K562 (cell line): ENCODE measurements at regions not wholly inside any gene's neighbourhood (a gene's known extent, or its start where the extent isn't known, plus 50 kb on each side); places are given as distances from the start of the nearest gene placed in this dataset.

ENCODE experiments used
- ATAC-seq: fragments of 200-7000 bp; cut with Tn5 transposase; 3 replicates; pipeline ENCODE4 v1.9.1; 2020; ENCODE audit warnings: moderate library complexity
- BruUV-seq: library from RNA; stranded (reverse); fragments of 400-500 nt; replicated peaks from 2 replicates; lab custom pipeline; 2021; lab: Mats Ljungman, UMichigan
- CTCF ChIA-PET: fragments of 300-600 bp; formaldehyde crosslinking; extraction: SDS; loops from one replicate; lab custom pipeline; 2021; ENCODE audit warnings: low intra/inter-chr PET ratio; lab: Yijun Ruan, JAX
- POLR2A ChIA-PET: fragments of 300-600, 350-650 bp; sonication (Branson Sonifier 250); formaldehyde crosslinking; extraction: SDS; loops from one replicate; lab custom pipeline; 2021; ENCODE audit warnings: antibody characterized with exemption, inconsistent platforms; lab: Yijun Ruan, JAX
- DNase-seq, 4 experiments: peaks; one replicate each; pipeline versions ENCODE4 v3.0.0 to v3.0.0-alpha.2; 2011 to 2018; ENCODE audit warnings: low spot score in 3 of 4, mixed read lengths in 3 of 4; ENCODE audit errors: extremely low read depth in 1 of 4
- FAIRE-seq: peaks from 2 replicates; lab custom pipeline; 2011; peaks lifted over from hg19 to GRCh38; lab: Jason Lieb, UNC
- H2AFZ ChIP-seq: 2 replicates; pipeline ENCODE4 v1.6.0; 2011; ENCODE audit warnings: low read depth, low read length, control low read depth, inconsistent platforms
- H3K27ac ChIP-seq: fragments of 200-600 bp; 3 replicates; pipeline ENCODE4 v1.8.0; 2011; ENCODE audit warnings: low read depth, mild to moderate bottlenecking, control low read depth, inconsistent platforms, low read length, moderate library complexity, mixed read lengths; ENCODE audit errors: extremely low read depth
- H3K27me3 ChIP-seq, 2 experiments: fragments of 300-600 bp in 1 of 2; 2 replicates in 1 of 2; 3 replicates in 1 of 2; pipeline versions ENCODE4 v1.6.0 to v1.8.0; 2011; ENCODE audit warnings: inconsistent platforms in 2 of 2, low read length in 2 of 2, mild to moderate bottlenecking in 1 of 2, mixed read lengths in 1 of 2, moderate library complexity in 1 of 2; ENCODE audit not compliant: control insufficient read depth in 2 of 2, insufficient read depth in 2 of 2
- H3K36me3 ChIP-seq: fragments of 300-600 bp; 3 replicates; pipeline ENCODE4 v1.8.0; 2011; ENCODE audit warnings: mild to moderate bottlenecking, low read length, inconsistent platforms; ENCODE audit not compliant: control insufficient read depth, insufficient read depth
- H3K4me1 ChIP-seq, 2 experiments: fragments of 200-600 bp in 1 of 2; replicated peaks in 1 of 2; 2 replicates in 1 of 2; 3 replicates in 1 of 2; pipeline versions ENCODE4 v1.5.1 to v1.8.0; 2011; ENCODE audit warnings: inconsistent platforms in 2 of 2, low read length in 2 of 2, mild to moderate bottlenecking in 1 of 2, mixed read lengths in 1 of 2, moderate library complexity in 1 of 2; ENCODE audit not compliant: control insufficient read depth in 2 of 2, insufficient read depth in 2 of 2
- H3K4me2 ChIP-seq: 2 replicates; pipeline ENCODE4 v1.6.1; 2011; ENCODE audit warnings: low read length, control low read depth, inconsistent platforms, mixed read lengths; ENCODE audit not compliant: insufficient read depth
- H3K4me3 ChIP-seq: fragments of 200-600 bp; sonication (generic), shearing (Covaris generic); 2 replicates; pipeline ENCODE4 v1.5.1; 2016; ENCODE audit warnings: control low read depth, inconsistent platforms
- H3K79me2 ChIP-seq: fragments of 200-600 bp; 3 replicates; pipeline ENCODE4 v1.8.0; 2011; ENCODE audit warnings: low read length, inconsistent platforms; ENCODE audit not compliant: control insufficient read depth, insufficient read depth
- H3K9ac ChIP-seq, 2 experiments: 2 replicates each; pipeline versions ENCODE4 v1.6.0 to v1.6.1; 2011; ENCODE audit warnings: low read depth in 2 of 2, low read length in 2 of 2, control low read depth in 1 of 2, inconsistent platforms in 1 of 2, mild to moderate bottlenecking in 1 of 2, mixed read lengths in 1 of 2; ENCODE audit not compliant: insufficient read depth in 1 of 2
- H3K9me1 ChIP-seq: one replicate; pipeline ENCODE4 v1.6.0; 2011; ENCODE audit warnings: inconsistent platforms, mild to moderate bottlenecking, low read length, moderate library complexity; ENCODE audit not compliant: control insufficient read depth, insufficient read depth
- H3K9me3 ChIP-seq: replicated peaks from 2 replicates; pipeline ENCODE4 v1.5.1; 2011; ENCODE audit warnings: low read depth, low read length, inconsistent platforms; ENCODE audit not compliant: control insufficient read depth, insufficient read depth
- H4K20me1 ChIP-seq: replicated peaks from 2 replicates; pipeline ENCODE4 v1.6.1; 2011; ENCODE audit warnings: low read length, inconsistent platforms, mixed read lengths; ENCODE audit not compliant: control insufficient read depth, insufficient read depth
- XRCC3 ChIP-seq: fragments of 450-650 bp; IDR thresholded peaks from 2 replicates; pipeline ENCODE4 v1.6.1; 2017; ENCODE audit warnings: mild to moderate bottlenecking, moderate library complexity
- ZNF140 ChIP-seq: fragments of 250-450 bp; sonication (Bioruptor Pico); IDR thresholded peaks from 2 replicates; pipeline ENCODE4 v1.8.0; 2021; ENCODE audit warnings: moderate library complexity, mild to moderate bottlenecking, inconsistent platforms
- WGBS: fragments of 100-300 bp; shearing (Covaris generic); methylation state at CpG from one replicate; pipeline ENCODE4 v1.1.6; 2016; ENCODE audit warnings: low coverage, mixed read lengths; ENCODE audit not compliant: insufficient coverage; ENCODE audit errors: missing lambda C conversion rate; 5-methylcytosine and 5-hydroxymethylcytosine counted together
- in situ Hi-C: fragments of 300-500 bp; cut with MboI; formaldehyde crosslinking; loops from 4 replicates; pipeline ENCODE4 v1.15.0; 2018; ENCODE audit warnings: inconsistent platforms, mixed read lengths
- intact Hi-C: fragments of 100-400 bp; cut with micrococcal nuclease; formaldehyde crosslinking; loops from 2 replicates; pipeline ENCODE4 v1.14.2; 2022
- TF ChIP-seq, protein P1 (sequence below), 2 experiments: fragments of 150-350 bp in 1 of 2; IDR thresholded peaks; 2 replicates each; pipeline ENCODE4 v1.6.1; 2012 to 2016; ENCODE audit warnings: low read depth in 2 of 2, low read length in 2 of 2, mild to moderate bottlenecking in 1 of 2, moderate library complexity in 1 of 2

DNA sequence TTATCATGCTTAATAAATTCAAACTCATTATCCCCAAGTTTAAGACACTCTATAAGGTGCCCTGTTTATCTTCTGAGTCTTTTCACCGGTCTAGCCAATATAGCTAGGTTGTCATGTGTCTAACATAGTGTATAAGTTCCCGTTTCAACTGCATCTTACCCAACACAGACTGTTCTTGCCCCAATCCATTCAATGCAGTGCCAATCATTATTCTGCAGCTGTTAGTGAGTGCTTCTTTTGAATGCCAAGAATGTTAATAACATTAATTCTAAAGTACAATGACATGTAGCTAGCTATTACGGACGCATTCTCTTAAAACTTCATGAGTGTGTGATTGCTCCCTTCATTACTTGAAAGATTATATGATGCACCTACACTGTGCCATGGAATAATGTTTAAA lies 646.4 kb upstream of the NR2F2 start:
- DNase-seq: no peak
- peak overlapping the region; percentile 80 for H3K27ac ChIP-seq
- no peak for TF ChIP-seq ZNF140 (CRISPR knock-in tag)
- TF ChIP-seq, protein P1, sequence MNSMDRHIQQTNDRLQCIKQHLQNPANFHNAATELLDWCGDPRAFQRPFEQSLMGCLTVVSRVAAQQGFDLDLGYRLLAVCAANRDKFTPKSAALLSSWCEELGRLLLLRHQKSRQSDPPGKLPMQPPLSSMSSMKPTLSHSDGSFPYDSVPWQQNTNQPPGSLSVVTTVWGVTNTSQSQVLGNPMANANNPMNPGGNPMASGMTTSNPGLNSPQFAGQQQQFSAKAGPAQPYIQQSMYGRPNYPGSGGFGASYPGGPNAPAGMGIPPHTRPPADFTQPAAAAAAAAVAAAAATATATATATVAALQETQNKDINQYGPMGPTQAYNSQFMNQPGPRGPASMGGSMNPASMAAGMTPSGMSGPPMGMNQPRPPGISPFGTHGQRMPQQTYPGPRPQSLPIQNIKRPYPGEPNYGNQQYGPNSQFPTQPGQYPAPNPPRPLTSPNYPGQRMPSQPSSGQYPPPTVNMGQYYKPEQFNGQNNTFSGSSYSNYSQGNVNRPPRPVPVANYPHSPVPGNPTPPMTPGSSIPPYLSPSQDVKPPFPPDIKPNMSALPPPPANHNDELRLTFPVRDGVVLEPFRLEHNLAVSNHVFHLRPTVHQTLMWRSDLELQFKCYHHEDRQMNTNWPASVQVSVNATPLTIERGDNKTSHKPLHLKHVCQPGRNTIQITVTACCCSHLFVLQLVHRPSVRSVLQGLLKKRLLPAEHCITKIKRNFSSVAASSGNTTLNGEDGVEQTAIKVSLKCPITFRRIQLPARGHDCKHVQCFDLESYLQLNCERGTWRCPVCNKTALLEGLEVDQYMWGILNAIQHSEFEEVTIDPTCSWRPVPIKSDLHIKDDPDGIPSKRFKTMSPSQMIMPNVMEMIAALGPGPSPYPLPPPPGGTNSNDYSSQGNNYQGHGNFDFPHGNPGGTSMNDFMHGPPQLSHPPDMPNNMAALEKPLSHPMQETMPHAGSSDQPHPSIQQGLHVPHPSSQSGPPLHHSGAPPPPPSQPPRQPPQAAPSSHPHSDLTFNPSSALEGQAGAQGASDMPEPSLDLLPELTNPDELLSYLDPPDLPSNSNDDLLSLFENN (IDR thresholded peaks at IDR 0.05; ENCODE audit: low read depth in 2 of 2, low read length in 2 of 2): 0 out of 4 replicates have a peak, but pooled peaks of 1 of the 2 experiments have one; percentile 5
- no peak for TF ChIP-seq XRCC3
- H3K27me3 ChIP-seq: no peaks in the 10 kb centered on the region
- no peaks in the 10 kb centered on the region for H4K20me1 ChIP-seq
- H3K9me3 ChIP-seq: 0 out of 2 replicates have a peak, but pooled peaks cover 2% of the 10 kb centered on the region
- intact Hi-C loops (loop anchor here (1.0 kb wide), 1 partner anchor 26 kb away; no protein-coding TSS in a partner anchor), in situ Hi-C loops (no loop called here)
- peaks cover 3 to 17% of the 10 kb centered on the region in 2 experiments; a peak in 3 of 5 replicates for H3K4me1 ChIP-seq
- no peak overlapping the region for H3K9ac ChIP-seq
- ChIA-PET POLR2A (no interaction called here), CTCF (no interaction called here)
- FAIRE-seq: no peak
- peaks cover 72% of the 10 kb centered on the region for H3K79me2 ChIP-seq
- peak overlapping the region; percentile 36; the same call in 1 of the 2 replicates for H3K4me2 ChIP-seq
- BruUV-seq: no TSS peak
- no peak overlapping the region for H2AFZ ChIP-seq
- H3K9me1 ChIP-seq: no peaks in the 10 kb centered on the region
- no peak overlapping the region for H3K4me3 ChIP-seq
- peak; percentile 75 for ATAC-seq
- WGBS: 50% methylated on average over 4 of the region's 4 CpGs
- peaks cover 28% of the 10 kb centered on the region for H3K36me3 ChIP-seq
